Islet of Langerhans (tissue), 1 donor: ENCODE measurements at regions not wholly inside any gene's neighbourhood (a gene's known extent, or its start where the extent isn't known, plus 50 kb on each side); places are given as distances from the start of the nearest gene placed in this dataset.

ENCODE experiments used
- FAIRE-seq: peaks from one replicate; lab custom pipeline; 2011; peaks lifted over from hg19 to GRCh38; lab: Jason Lieb, UNC

DNA sequence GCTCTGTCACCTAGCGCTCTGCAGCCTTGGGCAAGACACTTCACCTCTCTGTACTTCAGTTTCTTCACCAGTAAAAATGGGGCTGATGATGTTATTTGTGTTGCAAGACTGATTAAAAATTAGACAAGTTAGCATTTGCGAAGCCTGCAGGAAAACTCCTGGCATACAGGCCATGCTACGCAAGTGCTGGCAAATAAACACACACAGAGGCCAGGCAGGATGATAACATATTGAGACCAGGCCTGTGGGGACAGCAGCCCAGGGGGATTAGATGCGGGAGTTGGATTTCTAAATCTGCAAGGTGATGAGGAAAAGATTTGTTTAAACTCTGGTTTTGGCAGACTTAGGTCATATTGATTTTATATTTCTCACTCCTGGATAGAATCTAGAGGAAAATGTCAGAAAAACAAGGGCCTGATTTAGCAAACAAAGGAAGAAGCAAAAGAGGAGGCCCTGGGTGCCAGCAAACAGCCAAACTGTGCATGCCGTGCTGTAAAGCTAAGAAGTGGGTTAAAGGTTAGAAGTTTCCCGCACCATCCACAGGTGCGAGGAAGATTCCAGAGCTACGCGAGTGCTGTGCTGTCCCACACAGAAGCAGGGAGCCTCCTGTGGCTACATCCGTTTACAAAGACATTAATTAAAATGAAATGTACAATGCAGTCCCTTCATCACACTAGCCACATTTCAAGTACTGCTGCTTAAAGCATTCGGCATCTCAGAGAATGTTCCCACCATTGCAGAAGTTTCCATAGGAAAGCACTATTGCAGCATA is 532.2 kb downstream of the NPHP4 start:
- FAIRE-seq = no peak

GRCh38 chr1:5458248-5458647 is 534.0 kb downstream of the NPHP4 start:
- FAIRE-seq = no peak

DNA sequence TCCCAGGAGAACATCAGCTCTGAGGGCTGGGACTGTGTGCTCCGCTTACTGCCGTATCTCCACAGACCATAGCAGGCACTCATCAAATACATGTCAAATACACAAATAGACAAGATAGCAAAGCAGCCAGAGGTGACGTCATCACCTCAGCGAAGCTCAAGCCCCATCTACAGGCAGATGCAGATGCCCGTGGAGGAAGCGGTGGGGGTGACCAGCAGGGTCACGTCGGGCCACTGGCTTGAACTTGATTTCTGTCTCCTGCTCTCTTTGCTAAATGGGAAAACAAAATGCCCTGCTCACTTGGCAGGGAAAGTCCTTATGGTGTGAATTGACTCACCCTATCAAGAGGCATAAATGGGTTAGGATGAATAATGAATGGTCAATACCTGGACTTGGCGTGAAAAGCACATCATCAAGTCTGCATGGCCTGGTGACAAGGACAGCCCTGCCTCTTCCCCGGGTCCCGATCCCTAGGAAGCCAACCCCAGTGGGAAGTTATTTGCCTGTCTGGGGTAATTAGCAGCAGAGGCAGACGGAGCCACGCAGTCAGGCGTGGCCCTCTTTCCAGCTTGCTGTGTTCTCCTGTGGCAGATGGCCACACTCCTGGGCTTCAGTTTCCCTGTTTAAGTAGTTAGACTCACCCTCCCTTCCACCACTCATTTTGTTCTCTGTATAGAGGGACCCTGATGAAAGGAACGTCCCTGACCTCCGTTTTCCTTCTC is 536.0 kb downstream of the NPHP4 start:
- peak; percentile 77 for FAIRE-seq

DNA sequence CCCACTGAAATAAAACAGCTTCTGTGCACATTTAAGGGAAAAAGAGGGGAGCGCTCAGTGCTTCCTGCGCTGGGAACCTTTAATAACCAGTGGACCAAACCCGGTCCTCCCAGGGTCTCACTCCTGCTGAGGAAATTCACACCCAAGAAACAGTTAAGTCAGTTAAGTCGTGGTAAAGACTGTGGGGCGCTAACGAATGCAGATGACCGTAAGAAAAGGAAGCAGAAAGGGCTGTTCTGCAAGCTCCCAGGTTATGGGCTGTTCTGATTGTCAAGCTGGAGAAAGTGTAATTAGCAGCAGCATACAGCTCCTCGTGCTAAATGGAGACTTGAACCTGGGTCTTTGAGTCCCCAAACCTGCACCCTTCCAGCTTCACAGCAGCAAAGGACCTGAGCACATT is 536.6 kb downstream of the NPHP4 start:
- FAIRE-seq = no peak

DNA sequence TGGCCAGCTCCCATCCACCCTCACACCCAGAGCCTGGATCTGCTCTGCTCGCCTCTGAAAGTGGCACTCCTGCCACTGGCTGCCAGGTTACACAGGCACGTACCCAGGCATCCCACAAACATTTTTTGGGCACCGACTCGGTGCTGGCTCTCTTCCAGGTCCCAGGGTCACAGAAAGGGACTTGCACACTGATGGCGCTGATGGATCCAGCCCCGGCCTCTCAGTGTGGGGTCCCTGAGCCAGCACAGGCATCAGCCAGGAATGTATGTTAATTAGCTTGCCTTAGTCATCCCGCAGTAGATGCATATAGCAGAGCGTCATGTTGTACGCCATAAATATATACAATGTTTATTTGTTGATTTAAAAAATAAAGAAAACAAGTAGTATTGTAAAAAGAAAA is 537.2 kb downstream of the NPHP4 start:
- no peak for FAIRE-seq

DNA sequence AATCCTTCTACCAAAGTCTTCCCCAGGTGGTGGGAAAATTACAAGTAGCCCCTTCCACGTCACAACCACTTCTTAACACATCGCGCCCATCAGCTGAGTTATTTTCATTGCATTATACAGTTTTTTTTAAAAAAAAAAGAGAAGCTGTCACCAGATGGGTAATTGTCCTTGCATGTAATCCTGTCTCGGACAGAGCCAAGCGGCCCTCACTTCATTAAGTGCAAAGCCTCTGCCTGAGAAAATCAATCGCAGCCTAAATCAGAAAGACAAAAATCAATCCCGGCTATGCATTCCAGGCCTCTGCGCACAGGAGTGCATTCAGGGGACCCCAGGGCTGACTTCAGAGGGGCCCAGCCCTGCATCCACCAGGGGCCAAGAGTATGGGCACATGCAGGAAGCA is 538.9 kb downstream of the NPHP4 start:
- FAIRE-seq = no peak

- FAIRE-seq = no peak
Measured at GRCh38 chr1:5451671-5452070, 540.6 kb downstream of the NPHP4 start.

- no peak for FAIRE-seq
Measured at GRCh38 chr1:5448486-5448885, 543.7 kb downstream of the NPHP4 start.

- no peak for FAIRE-seq
Measured at GRCh38 chr1:5447503-5447960, 544.7 kb downstream of the NPHP4 start.

DNA sequence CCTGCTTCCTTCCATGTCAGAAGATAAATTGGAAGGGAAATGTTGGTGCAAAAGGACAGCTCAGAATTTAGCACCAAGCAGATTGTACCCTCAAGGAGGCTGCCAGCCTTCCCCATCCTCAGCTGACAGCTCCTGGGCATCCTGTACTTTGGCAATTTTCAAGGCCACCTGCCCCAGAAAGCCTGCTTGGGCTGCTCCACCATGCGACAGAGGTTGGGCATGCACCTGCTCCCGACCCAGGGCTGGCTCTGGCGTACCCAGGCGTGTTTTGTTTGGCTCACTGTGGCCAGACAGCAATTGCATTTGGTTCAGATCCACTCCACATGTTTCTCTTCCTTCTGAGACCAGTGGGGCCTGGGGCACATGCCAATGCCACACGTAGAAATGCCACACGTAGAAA is 547.8 kb downstream of the NPHP4 start:
- no peak for FAIRE-seq

- no peak for FAIRE-seq
Measured at GRCh38 chr1:5436808-5437207, 555.4 kb downstream of the NPHP4 start.

- FAIRE-seq = no peak
Measured at GRCh38 chr1:5435414-5435813, 556.8 kb downstream of the NPHP4 start.

DNA sequence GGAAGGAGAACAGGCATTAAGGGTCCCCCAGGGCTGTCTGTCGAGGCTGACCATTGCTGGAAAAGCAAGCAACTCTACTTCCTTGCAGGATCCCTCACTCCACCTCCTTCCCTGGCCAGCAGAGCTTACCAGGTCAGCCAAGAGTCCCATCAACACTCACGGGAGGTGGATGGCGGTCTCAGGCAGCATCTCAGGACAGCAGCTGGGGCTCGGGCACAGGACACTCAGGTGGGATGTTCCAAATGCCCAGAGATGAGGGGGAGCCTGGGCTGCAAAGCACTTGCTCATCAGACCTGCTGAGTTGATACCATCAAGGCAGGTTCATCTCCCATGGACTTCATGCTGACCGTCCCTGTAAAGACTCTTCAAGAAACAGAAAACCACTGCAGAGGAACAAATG is 559.8 kb downstream of the NPHP4 start:
- FAIRE-seq = no peak

DNA sequence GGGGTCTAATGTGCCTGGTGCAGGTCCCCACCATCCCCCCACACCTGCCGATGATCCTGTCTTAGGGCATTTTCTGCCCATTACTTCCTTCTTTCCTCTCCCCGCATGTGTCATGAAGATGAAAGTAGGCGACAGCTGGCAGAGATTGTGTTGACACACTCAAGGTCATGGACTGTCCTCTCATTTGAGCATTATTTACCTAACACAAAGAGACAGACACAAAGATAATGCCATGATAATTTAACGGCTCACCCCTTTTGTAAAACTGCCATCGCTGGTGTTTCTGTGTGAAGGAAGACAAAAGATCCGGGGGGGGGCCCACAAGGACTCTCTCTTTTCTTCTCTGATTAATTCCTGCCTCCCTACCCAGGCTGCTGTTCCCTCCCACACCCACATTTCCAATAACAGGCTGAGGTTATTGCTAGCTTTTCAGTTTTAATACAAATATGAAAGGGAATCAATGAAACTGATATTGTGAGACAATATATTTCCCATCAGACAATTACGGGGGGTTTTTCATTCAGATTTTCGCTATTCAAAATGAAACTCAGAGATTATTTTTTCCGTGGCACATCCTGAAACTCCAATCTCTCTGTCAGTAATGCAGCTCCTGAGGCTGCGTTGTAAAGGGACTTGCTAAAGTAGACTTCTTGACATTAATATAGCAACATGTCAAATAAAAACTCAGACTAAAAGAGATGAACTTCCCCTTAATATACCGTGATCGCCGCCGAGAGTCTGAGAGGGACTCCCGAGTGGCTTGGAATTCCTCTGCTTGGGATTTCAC is 561.1 kb downstream of the NPHP4 start:
- FAIRE-seq = peak; percentile 91

DNA sequence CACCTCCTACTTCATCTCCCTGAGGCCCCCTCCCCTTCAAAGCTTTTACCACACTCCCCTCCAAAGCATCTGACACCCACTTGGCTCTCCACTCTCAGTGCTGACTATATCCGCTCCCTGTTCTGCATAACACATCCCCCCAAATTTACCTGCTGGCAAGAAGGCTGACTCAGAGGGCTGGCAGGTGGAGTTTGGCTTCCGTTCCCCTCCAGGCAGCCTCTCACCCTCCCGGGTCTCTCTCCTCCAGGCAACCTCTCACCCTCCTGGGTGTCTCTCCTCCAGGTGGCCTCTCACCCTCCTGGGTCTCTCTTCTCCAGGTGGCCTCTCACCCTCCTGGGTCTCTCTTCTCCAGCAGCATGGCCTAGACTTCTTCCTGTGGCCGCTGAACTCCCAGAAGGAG is 562.1 kb downstream of the NPHP4 start:
- no peak for FAIRE-seq

DNA sequence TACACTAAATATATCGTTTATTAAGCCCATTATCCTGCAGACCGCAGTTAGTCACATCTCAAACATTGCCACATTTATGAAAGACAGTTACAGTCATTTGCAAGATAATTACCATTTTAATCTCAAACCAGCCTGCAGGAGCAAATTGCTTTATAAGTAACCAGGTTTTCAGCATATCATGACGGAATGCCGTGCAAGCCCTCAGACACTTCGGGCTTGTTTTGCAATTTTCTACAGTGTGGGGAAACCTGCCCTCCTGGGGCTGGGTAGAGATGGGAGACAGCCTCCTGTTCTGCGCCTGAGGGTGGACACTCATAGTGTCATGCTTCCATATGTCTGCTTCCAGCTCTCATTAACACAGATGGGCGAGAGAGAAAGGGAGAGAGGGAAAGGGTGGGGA is 563.9 kb downstream of the NPHP4 start:
- FAIRE-seq = no peak

DNA sequence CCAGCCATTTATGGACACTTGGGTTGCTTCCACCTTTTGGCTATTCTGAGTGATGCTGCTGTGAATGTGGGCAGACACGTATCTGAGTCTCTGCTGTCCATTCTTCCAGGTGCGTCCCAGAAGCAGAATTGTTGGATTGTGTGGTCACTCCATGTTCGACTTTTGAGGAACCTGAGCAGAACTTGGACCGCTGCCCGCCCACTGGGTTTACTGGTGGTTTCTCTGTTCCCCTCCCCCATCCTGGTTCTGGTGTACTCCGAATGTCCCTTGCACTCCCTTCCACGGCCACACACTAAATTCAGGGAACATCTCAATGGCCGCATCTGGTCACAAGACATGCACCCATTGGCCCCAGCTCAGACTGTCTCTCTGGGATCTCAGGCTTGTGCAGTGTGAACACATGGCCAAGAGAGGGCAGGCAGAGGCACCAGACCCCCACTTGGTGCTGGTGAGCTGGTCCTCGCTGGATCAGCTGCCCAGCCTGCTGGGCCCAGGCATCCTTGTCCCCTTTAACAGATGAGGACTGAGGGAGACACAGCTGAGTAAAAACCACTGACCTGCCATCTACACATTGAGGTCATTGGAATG is 565.1 kb downstream of the NPHP4 start:
- no peak for FAIRE-seq

DNA sequence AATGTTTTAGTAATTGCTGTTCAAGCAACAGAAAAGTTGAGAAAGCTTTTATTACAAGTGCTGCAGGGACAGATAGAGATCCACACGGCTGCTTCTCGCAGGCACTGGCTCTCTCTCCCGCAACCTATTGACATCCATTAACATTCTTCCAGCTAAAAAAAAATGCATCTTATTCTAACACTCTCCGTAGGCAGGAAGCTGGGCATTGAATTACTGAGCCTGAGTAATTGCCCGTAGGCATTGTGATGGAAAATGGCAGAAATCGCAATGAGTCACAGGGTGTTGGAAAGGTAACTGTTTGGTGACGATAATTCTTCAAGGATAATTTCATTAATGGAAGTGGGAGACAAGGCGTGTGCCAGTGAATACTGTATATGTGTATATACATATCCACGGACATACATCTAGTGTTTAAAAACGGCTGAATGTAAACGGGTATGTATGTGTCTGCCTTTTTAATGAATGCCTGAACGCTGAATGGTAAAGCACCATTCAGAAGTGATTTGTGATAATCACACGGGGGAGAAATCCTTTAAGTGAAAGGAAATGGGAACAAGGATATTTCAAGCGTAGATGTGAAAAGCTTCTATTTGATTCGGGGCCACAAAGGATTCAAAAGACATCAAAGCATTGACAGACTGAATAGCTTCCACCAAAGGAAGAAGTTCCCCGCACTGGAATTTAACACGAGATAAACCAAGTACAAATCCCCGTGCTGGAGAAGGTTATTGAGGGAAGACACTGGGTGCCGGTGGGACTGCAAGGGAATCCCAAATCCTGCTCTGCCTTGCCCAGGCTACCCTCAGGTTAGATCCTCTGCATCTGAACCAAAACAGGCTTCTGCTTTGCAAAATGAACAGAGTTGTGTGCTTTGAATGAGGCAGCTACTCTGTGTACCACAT is 567.2 kb downstream of the NPHP4 start:
- no peak for FAIRE-seq

DNA sequence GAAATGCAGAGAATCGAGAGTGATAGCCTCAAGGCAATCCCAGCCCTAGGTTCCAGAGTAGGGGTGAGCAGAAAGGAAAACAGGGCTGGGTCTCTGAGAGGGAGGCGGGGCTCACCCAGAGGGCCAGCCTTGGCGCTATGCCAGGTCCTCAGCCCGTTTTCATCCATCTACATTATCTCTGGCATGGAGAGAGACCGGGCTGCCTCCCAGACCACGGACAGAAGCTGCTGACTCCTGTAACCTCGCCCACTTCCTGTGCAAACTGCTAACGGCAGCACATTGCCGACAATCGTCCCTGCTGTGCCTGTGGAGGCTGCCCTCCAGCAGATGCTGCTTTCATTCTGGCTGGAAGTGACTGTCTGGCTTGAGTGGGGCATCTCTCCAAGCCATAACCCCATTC is 569.1 kb downstream of the NPHP4 start:
- no peak for FAIRE-seq

GRCh38 chr1:5419501-5419900 is 572.7 kb downstream of the NPHP4 start:
- no peak for FAIRE-seq

- no peak for FAIRE-seq
Measured at GRCh38 chr1:5416518-5416917, 575.7 kb downstream of the NPHP4 start.

- FAIRE-seq = no peak
Measured at GRCh38 chr1:5415606-5416005, 576.6 kb downstream of the NPHP4 start.
